ENCODE measurements at regions not wholly inside any gene's neighbourhood (a gene's known extent, or its start where the extent isn't known, plus 50 kb on each side); places are given as distances from the start of the nearest gene placed in this dataset.

GRCh38 chr10:16231176-16231575 is 205.6 kb upstream of the PTER start:
- TF ChIP-seq CTCF (IDR thresholded peaks at IDR 0.05): no peak
- TF ChIP-seq POLR2A (IDR thresholded peaks at IDR 0.05): no peak
- TF ChIP-seq POLR2AphosphoS5 (IDR thresholded peaks at IDR 0.05): no peak
- H3K27me3 ChIP-seq: peaks cover 0 to 3% of the 10 kb centered on the region in 2 donors
- peaks cover 3 to 9% of the 10 kb centered on the region in 2 donors for H3K9me3 ChIP-seq
- no peak overlapping the region for H3K4me3 ChIP-seq
- H3K4me1 ChIP-seq: no peaks in the 10 kb centered on the region
- intact Hi-C loops (cut with DNase I; ENCODE audit: low total_unique reads): no loop called here
- H3K36me3 ChIP-seq: no peaks in the 10 kb centered on the region
- DNase-seq (ENCODE audit: low spot score in 2 of 2): no peak
- no peak overlapping the region for H3K27ac ChIP-seq

GRCh38 chr10:16231734-16232435 is 204.9 kb upstream of the PTER start:
- Histone ChIP-seq H3K36me3 (no peaks in the 10 kb centered on the region), H3K9me3 (peaks cover 3 to 9% of the 10 kb centered on the region in 2 donors), H3K4me3 (no peak overlapping the region), H3K27ac (no peak overlapping the region), H3K4me1 (no peaks in the 10 kb centered on the region), H3K27me3 (peaks cover 0 to 3% of the 10 kb centered on the region in 2 donors)
- TF ChIP-seq POLR2A (IDR thresholded peaks at IDR 0.05) (no peak), POLR2AphosphoS5 (IDR thresholded peaks at IDR 0.05) (no peak), CTCF (IDR thresholded peaks at IDR 0.05) (no peak)
- intact Hi-C loops (cut with DNase I; ENCODE audit: low total_unique reads): no loop called here
- DNase-seq (ENCODE audit: low spot score in 2 of 2): no peak

- no peak overlapping the region for H3K27ac ChIP-seq
- DNase-seq (ENCODE audit: low spot score in 2 of 2): no peak
- peaks cover 0 to 3% of the 10 kb centered on the region in 2 donors for H3K27me3 ChIP-seq
- H3K9me3 ChIP-seq: peaks cover under 1 to 8% of the 10 kb centered on the region in 2 donors
- intact Hi-C loops (cut with DNase I; ENCODE audit: low total_unique reads): no loop called here
- no peaks in the 10 kb centered on the region for H3K36me3 ChIP-seq
- no peak overlapping the region for H3K4me3 ChIP-seq
- H3K4me1 ChIP-seq: no peaks in the 10 kb centered on the region
- TF ChIP-seq CTCF (IDR thresholded peaks at IDR 0.05): no peak
- TF ChIP-seq POLR2AphosphoS5 (IDR thresholded peaks at IDR 0.05): no peak
- no peak for TF ChIP-seq POLR2A (IDR thresholded peaks at IDR 0.05)
Observed at GRCh38 chr10:16232441-16232840, 204.4 kb upstream of the PTER start.

- intact Hi-C loops (cut with DNase I; ENCODE audit: low total_unique reads): no loop called here
- H3K36me3 ChIP-seq: no peaks in the 10 kb centered on the region
- TF ChIP-seq POLR2AphosphoS5 (IDR thresholded peaks at IDR 0.05): no peak
- no peak for TF ChIP-seq CTCF (IDR thresholded peaks at IDR 0.05)
- TF ChIP-seq POLR2A (IDR thresholded peaks at IDR 0.05): no peak
Observed at GRCh38 chr10:16234916-16235315, 201.9 kb upstream of the PTER start.

GRCh38 chr10:16242446-16242845 is 194.4 kb upstream of the PTER start:
- H3K4me1 ChIP-seq: no peaks in the 10 kb centered on the region
- intact Hi-C loops (cut with DNase I; ENCODE audit: low total_unique reads): no loop called here
- no peak overlapping the region for H3K4me3 ChIP-seq
- H3K36me3 ChIP-seq: no peaks in the 10 kb centered on the region
- DNase-seq (ENCODE audit: low spot score in 2 of 2): no peak
- H3K27ac ChIP-seq: no peak overlapping the region
- H3K9me3 ChIP-seq: peaks cover 7 to 16% of the 10 kb centered on the region in 2 donors
- TF ChIP-seq CTCF (IDR thresholded peaks at IDR 0.05) (no peak), POLR2AphosphoS5 (IDR thresholded peaks at IDR 0.05) (no peak), POLR2A (IDR thresholded peaks at IDR 0.05) (no peak)
- H3K27me3 ChIP-seq: no peaks in the 10 kb centered on the region

More at GRCh38 chr10:16234916-16235315, 201.9 kb upstream of the PTER start:
- no peak overlapping the region for H3K4me3 ChIP-seq
- peaks cover 0 to 3% of the 10 kb centered on the region in 2 donors for H3K27me3 ChIP-seq
- H3K27ac ChIP-seq: no peak overlapping the region
- no peak for DNase-seq (ENCODE audit: low spot score in 2 of 2)
- H3K9me3 ChIP-seq: peaks cover 3 to 5% of the 10 kb centered on the region in 2 donors
- no peaks in the 10 kb centered on the region for H3K4me1 ChIP-seq

All from breast epithelium (tissue), 4 donors.